Glutamatergic neuron (in vitro differentiated cells): ENCODE measurements at regions not wholly inside any gene's neighbourhood (a gene's known extent, or its start where the extent isn't known, plus 50 kb on each side); places are given as distances from the start of the nearest gene placed in this dataset.
A peak's percentile ranks its signal among the peaks of the same experiment; 100 is the strongest.
"Not testable (repeated sequence)": the region's sequence is repeated elsewhere in the genome, so short reads cannot be mapped to it uniquely, and the experiment has no call there.

ENCODE experiments used
- DNase-seq: peaks from one replicate; pipeline ENCODE4 v3.0.0; 2022
- H3K27ac Mint-ChIP-seq: one replicate; pipeline ENCODE4 v1.8.0; 2020; ENCODE audit warnings: mild to moderate bottlenecking, mixed read lengths, inconsistent platforms; ENCODE audit not compliant: unreplicated experiment
- H3K27me3 Mint-ChIP-seq: one replicate; pipeline ENCODE4 v1.8.0; 2020; ENCODE audit warnings: mild to moderate bottlenecking, moderate library complexity, mixed read lengths, inconsistent platforms; ENCODE audit not compliant: unreplicated experiment
- H3K36me3 Mint-ChIP-seq: one replicate; pipeline ENCODE4 v1.8.0; 2020; ENCODE audit warnings: mild to moderate bottlenecking, mixed read lengths, inconsistent platforms; ENCODE audit not compliant: unreplicated experiment
- H3K4me1 Mint-ChIP-seq: one replicate; pipeline ENCODE4 v1.8.0; 2020; ENCODE audit warnings: mild to moderate bottlenecking, low read depth, mixed read lengths, inconsistent platforms; ENCODE audit not compliant: unreplicated experiment
- H3K4me3 Mint-ChIP-seq: one replicate; pipeline ENCODE4 v1.8.0; 2020; ENCODE audit warnings: mild to moderate bottlenecking, mixed read lengths, inconsistent platforms; ENCODE audit not compliant: unreplicated experiment
- H3K9me3 Mint-ChIP-seq: one replicate; pipeline ENCODE4 v1.8.0; 2020; ENCODE audit warnings: mild to moderate bottlenecking, moderate library complexity, mixed read lengths, inconsistent platforms; ENCODE audit not compliant: unreplicated experiment
- CTCF ChIP-seq: fragments of 200-600 bp; sonication (generic); IDR thresholded peaks from one replicate; pipeline ENCODE4 v1.5.0; 2021; ENCODE audit not compliant: partially characterized antibody, unreplicated experiment

GRCh38 chr6:68127074-68127473 is 508.0 kb upstream of the ADGRB3 start:
- Mint-ChIP-seq H3K4me3 (no peak overlapping the region), H3K27me3 (no peaks in the 10 kb centered on the region), H3K4me1 (no peaks in the 10 kb centered on the region), H3K27ac (no peak overlapping the region), H3K9me3 (peaks cover 5% of the 10 kb centered on the region), H3K36me3 (peaks cover 10% of the 10 kb centered on the region)
- no peak for TF ChIP-seq CTCF
- no peak for DNase-seq

- Mint-ChIP-seq H3K36me3 (peaks cover 11% of the 10 kb centered on the region), H3K4me3 (no peak overlapping the region), H3K27ac (no peak overlapping the region), H3K9me3 (peaks cover 5% of the 10 kb centered on the region), H3K27me3 (no peaks in the 10 kb centered on the region), H3K4me1 (no peaks in the 10 kb centered on the region)
- DNase-seq = no peak
- no peak for TF ChIP-seq CTCF
Measured at GRCh38 chr6:68126089-68126749, 508.9 kb upstream of the ADGRB3 start.

GRCh38 chr6:68122975-68123374 is 512.1 kb upstream of the ADGRB3 start:
- not testable (repeated sequence) for H3K27me3 Mint-ChIP-seq, DNase-seq, H3K4me3 Mint-ChIP-seq, H3K9me3 Mint-ChIP-seq, H3K4me1 Mint-ChIP-seq, H3K27ac Mint-ChIP-seq
- peaks cover 15% of the 10 kb centered on the region for H3K36me3 Mint-ChIP-seq

GRCh38 chr6:68122032-68122431 is 513.0 kb upstream of the ADGRB3 start:
- Mint-ChIP-seq H3K27ac (no peak overlapping the region), H3K36me3 (peaks cover 15% of the 10 kb centered on the region), H3K4me3 (no peak overlapping the region), H3K4me1 (no peaks in the 10 kb centered on the region), H3K27me3 (no peaks in the 10 kb centered on the region), H3K9me3 (peaks cover 5% of the 10 kb centered on the region)
- no peak for DNase-seq
- TF ChIP-seq CTCF = no peak

- peaks cover 15% of the 10 kb centered on the region for H3K36me3 Mint-ChIP-seq
Measured at GRCh38 chr6:68120954-68121353, 514.1 kb upstream of the ADGRB3 start.

GRCh38 chr6:68114463-68115047 is 520.5 kb upstream of the ADGRB3 start:
- peak overlapping the region; percentile 35 for H3K27ac Mint-ChIP-seq
- H3K27me3 Mint-ChIP-seq = no peaks in the 10 kb centered on the region
- no peak overlapping the region for H3K4me3 Mint-ChIP-seq
- H3K9me3 Mint-ChIP-seq = no peaks in the 10 kb centered on the region
- no peaks in the 10 kb centered on the region for H3K36me3 Mint-ChIP-seq
- no peak for DNase-seq
- TF ChIP-seq CTCF = no peak
- H3K4me1 Mint-ChIP-seq = peaks cover 7% of the 10 kb centered on the region

More at GRCh38 chr6:68120954-68121353, 514.1 kb upstream of the ADGRB3 start:
- H3K27me3 Mint-ChIP-seq, H3K27ac Mint-ChIP-seq, DNase-seq, H3K4me1 Mint-ChIP-seq, H3K9me3 Mint-ChIP-seq, H3K4me3 Mint-ChIP-seq: not testable (repeated sequence)
